ENCODE measurements at regions not wholly inside any gene's neighbourhood (a gene's known extent, or its start where the extent isn't known, plus 50 kb on each side); places are given as distances from the start of the nearest gene placed in this dataset.

DNA sequence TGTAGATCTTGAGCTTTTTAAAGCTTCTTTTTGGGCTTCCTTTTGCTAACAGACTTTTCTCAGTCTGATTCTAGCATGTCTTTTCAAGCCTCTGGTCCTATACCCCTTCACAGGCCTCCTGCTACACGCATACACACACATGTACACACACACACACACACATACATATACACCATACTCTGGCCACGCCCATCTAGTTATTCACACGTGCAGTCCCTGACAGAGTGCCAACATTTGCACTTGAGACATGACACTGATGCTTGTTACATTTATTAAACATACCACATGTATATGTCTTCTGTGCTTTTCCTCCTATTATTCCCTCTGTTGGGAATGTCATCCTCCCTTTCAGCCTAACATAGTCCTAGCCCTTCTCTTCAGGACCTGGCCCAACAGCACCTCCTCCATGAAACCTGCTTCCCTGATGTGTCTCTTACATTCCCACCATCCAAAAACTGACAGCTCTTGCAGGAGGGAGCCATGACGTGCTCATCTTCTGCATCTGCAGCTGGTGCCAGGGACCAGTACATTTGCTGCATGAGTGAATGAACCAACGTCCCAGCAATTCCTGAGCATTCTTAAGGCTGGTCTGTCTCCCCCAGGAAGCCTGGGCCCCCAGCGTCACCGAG is 222.1 kb downstream of the ARHGAP12 start:
- H3K36me3 Mint-ChIP-seq (ENCODE audit: low read depth, unreplicated experiment): peaks cover 3% of the 10 kb centered on the region
- peaks cover 17% of the 10 kb centered on the region for H3K9me3 Mint-ChIP-seq (ENCODE audit: unreplicated experiment)
- H3K27me3 ChIP-seq (ENCODE audit: insufficient read depth, low read length): no peaks in the 10 kb centered on the region

GRCh38 chr10:31705136-31705535 is 223.5 kb downstream of the ARHGAP12 start:
- H3K4me3 Mint-ChIP-seq (ENCODE audit: unreplicated experiment): no peak overlapping the region
- Histone ChIP-seq H3K9ac (ENCODE audit: low read length) (no peak overlapping the region), H3K9me3 (ENCODE audit: insufficient read depth, low read depth, low read length) (peaks cover 4% of the 10 kb centered on the region), H3K4me3 (ENCODE audit: insufficient read depth, low read depth, low read length) (no peak overlapping the region), H3K27ac (ENCODE audit: low read depth, low read length) (no peak overlapping the region), H2AFZ (ENCODE audit: low read depth, low read length) (no peak overlapping the region), H3K27me3 (ENCODE audit: insufficient read depth, low read length) (no peaks in the 10 kb centered on the region), H3K79me2 (ENCODE audit: insufficient read depth, low read length) (no peaks in the 10 kb centered on the region), H3K36me3 (ENCODE audit: insufficient read depth, low read length) (no peaks in the 10 kb centered on the region), H4K20me1 (ENCODE audit: insufficient read depth, low read length) (no peaks in the 10 kb centered on the region), H3K4me1 (ENCODE audit: insufficient read depth, low read length) (peaks cover 26% of the 10 kb centered on the region), H3K4me2 (ENCODE audit: low read length) (no peak overlapping the region)
- H3K4me1 Mint-ChIP-seq (ENCODE audit: low read depth, unreplicated experiment): peaks cover 31% of the 10 kb centered on the region
- H3K27ac Mint-ChIP-seq (ENCODE audit: unreplicated experiment): no peak overlapping the region
- no peak for FAIRE-seq
- no peak for TF ChIP-seq EZH2 (IDR thresholded peaks at IDR 0.05; ENCODE audit: insufficient read depth, low read length)
- TF ChIP-seq, protein P1, sequence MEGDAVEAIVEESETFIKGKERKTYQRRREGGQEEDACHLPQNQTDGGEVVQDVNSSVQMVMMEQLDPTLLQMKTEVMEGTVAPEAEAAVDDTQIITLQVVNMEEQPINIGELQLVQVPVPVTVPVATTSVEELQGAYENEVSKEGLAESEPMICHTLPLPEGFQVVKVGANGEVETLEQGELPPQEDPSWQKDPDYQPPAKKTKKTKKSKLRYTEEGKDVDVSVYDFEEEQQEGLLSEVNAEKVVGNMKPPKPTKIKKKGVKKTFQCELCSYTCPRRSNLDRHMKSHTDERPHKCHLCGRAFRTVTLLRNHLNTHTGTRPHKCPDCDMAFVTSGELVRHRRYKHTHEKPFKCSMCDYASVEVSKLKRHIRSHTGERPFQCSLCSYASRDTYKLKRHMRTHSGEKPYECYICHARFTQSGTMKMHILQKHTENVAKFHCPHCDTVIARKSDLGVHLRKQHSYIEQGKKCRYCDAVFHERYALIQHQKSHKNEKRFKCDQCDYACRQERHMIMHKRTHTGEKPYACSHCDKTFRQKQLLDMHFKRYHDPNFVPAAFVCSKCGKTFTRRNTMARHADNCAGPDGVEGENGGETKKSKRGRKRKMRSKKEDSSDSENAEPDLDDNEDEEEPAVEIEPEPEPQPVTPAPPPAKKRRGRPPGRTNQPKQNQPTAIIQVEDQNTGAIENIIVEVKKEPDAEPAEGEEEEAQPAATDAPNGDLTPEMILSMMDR (IDR thresholded peaks at IDR 0.05; ENCODE audit: insufficient read depth, low read depth, low read length): no peak
- H3K9me3 Mint-ChIP-seq (ENCODE audit: unreplicated experiment): peaks cover 17% of the 10 kb centered on the region
- DNase-seq (ENCODE audit: low read depth): no peak
- no peaks in the 10 kb centered on the region for H3K27me3 Mint-ChIP-seq (ENCODE audit: low read depth, unreplicated experiment)
- H3K36me3 Mint-ChIP-seq (ENCODE audit: low read depth, unreplicated experiment): peaks cover 3% of the 10 kb centered on the region

More for the DNA sequence above, 222.1 kb downstream of the ARHGAP12 start:
- Histone ChIP-seq H3K4me2 (ENCODE audit: low read length) (no peak overlapping the region), H4K20me1 (ENCODE audit: insufficient read depth, low read length) (no peaks in the 10 kb centered on the region), H3K9me3 (ENCODE audit: insufficient read depth, low read depth, low read length) (peaks cover 4% of the 10 kb centered on the region), H3K27ac (ENCODE audit: low read depth, low read length) (no peak overlapping the region), H3K4me3 (ENCODE audit: insufficient read depth, low read depth, low read length) (no peak overlapping the region), H3K4me1 (ENCODE audit: insufficient read depth, low read length) (peaks cover 23% of the 10 kb centered on the region), H2AFZ (ENCODE audit: low read depth, low read length) (no peak overlapping the region), H3K9ac (ENCODE audit: low read length) (no peak overlapping the region), H3K79me2 (ENCODE audit: insufficient read depth, low read length) (no peaks in the 10 kb centered on the region), H3K36me3 (ENCODE audit: insufficient read depth, low read length) (no peaks in the 10 kb centered on the region)
- H3K27me3 Mint-ChIP-seq (ENCODE audit: low read depth, unreplicated experiment): no peaks in the 10 kb centered on the region
- peaks cover 31% of the 10 kb centered on the region for H3K4me1 Mint-ChIP-seq (ENCODE audit: low read depth, unreplicated experiment)
- FAIRE-seq (no peak), DNase-seq (ENCODE audit: low read depth) (no peak)
- no peak for TF ChIP-seq EZH2 (IDR thresholded peaks at IDR 0.05; ENCODE audit: insufficient read depth, low read length)
- TF ChIP-seq, protein P1 (IDR thresholded peaks at IDR 0.05; ENCODE audit: insufficient read depth, low read depth, low read length): no peak
- H3K27ac Mint-ChIP-seq (ENCODE audit: unreplicated experiment): no peak overlapping the region
- no peak overlapping the region for H3K4me3 Mint-ChIP-seq (ENCODE audit: unreplicated experiment)

DNA sequence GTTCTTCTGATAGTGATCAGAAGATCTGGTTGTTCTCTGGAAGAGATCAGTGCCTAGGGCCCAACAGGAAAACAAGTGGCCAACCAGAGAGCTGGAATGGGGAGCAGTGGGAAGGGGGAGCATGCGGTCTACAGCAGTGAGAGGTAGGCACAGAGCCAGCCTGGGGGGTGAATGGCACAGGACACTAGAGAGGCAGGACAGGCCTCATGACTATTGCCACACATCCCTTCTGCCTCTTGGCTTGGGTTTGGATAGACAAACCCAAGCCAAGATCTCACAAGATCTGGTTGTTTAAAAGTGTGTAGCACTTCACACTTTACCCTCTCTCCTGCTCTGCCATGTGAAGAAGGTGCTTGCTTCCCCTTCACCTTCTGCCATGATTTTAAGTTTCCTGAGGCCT is 224.4 kb downstream of the ARHGAP12 start:
- no peaks in the 10 kb centered on the region for H3K36me3 ChIP-seq (ENCODE audit: insufficient read depth, low read length)
- no peak overlapping the region for H3K9ac ChIP-seq (ENCODE audit: low read length)
- H3K9me3 Mint-ChIP-seq (ENCODE audit: unreplicated experiment): peaks cover 17% of the 10 kb centered on the region
- no peaks in the 10 kb centered on the region for H3K27me3 ChIP-seq (ENCODE audit: insufficient read depth, low read length)
- TF ChIP-seq EZH2 (IDR thresholded peaks at IDR 0.05; ENCODE audit: insufficient read depth, low read length): no peak
- TF ChIP-seq, protein P1 (IDR thresholded peaks at IDR 0.05; ENCODE audit: insufficient read depth, low read depth, low read length): no peak
- no peak overlapping the region for H3K27ac ChIP-seq (ENCODE audit: low read depth, low read length)
- H3K9me3 ChIP-seq (ENCODE audit: insufficient read depth, low read depth, low read length): peaks cover 4% of the 10 kb centered on the region
- H3K4me2 ChIP-seq (ENCODE audit: low read length): no peak overlapping the region
- no peak for DNase-seq (ENCODE audit: low read depth)
- H3K4me1 Mint-ChIP-seq (ENCODE audit: low read depth, unreplicated experiment): peaks cover 28% of the 10 kb centered on the region
- no peaks in the 10 kb centered on the region for H3K79me2 ChIP-seq (ENCODE audit: insufficient read depth, low read length)
- H3K4me3 ChIP-seq (ENCODE audit: insufficient read depth, low read depth, low read length): no peak overlapping the region
- H3K4me1 ChIP-seq (ENCODE audit: insufficient read depth, low read length): peaks cover 31% of the 10 kb centered on the region
- H3K36me3 Mint-ChIP-seq (ENCODE audit: low read depth, unreplicated experiment): peaks cover 3% of the 10 kb centered on the region
- H2AFZ ChIP-seq (ENCODE audit: low read depth, low read length): no peak overlapping the region
- no peak overlapping the region for H3K4me3 Mint-ChIP-seq (ENCODE audit: unreplicated experiment)
- no peak overlapping the region for H3K27ac Mint-ChIP-seq (ENCODE audit: unreplicated experiment)
- no peak for FAIRE-seq
- H4K20me1 ChIP-seq (ENCODE audit: insufficient read depth, low read length): no peaks in the 10 kb centered on the region
- no peaks in the 10 kb centered on the region for H3K27me3 Mint-ChIP-seq (ENCODE audit: low read depth, unreplicated experiment)

All from astrocyte (in vitro differentiated cells and primary cell).